Thoracic aorta (tissue), 2 donors: ENCODE measurements at regions not wholly inside any gene's neighbourhood (a gene's known extent, or its start where the extent isn't known, plus 50 kb on each side); places are given as distances from the start of the nearest gene placed in this dataset.
A peak's percentile ranks its signal among the peaks of the same experiment; 100 is the strongest.
"Not testable (repeated sequence)": the region's sequence is repeated elsewhere in the genome, so short reads cannot be mapped to it uniquely, and the experiment has no call there.

ENCODE experiments used
- ATAC-seq: fragments of 150-250 bp; one replicate; pipeline ENCODE4 v1.8.0; 2017; ENCODE audit warnings: low read depth; ENCODE audit not compliant: insufficient number of reproducible peaks, low FRiP score
- DNase-seq: peaks from one replicate; pipeline ENCODE4 v3.0.0-alpha.2; 2020; ENCODE audit warnings: low spot score
- H3K27ac ChIP-seq, 2 donors: fragments of 200-600 bp; sonication (generic); 1 replicate in 1 of 2; 2 replicates in 1 of 2; pipeline ENCODE4 v1.5.1; 2016; ENCODE audit warnings: mild to moderate bottlenecking in 2 of 2, moderate library complexity in 2 of 2
- H3K27me3 ChIP-seq: fragments of 200-600 bp; sonication (generic); replicated peaks from 2 replicates; pipeline ENCODE4 v1.6.0; 2016; ENCODE audit warnings: mild to moderate bottlenecking; ENCODE audit not compliant: insufficient read depth
- H3K36me3 ChIP-seq: fragments of 200-600 bp; sonication (generic); one replicate; pipeline ENCODE4 v1.5.1; 2016
- H3K4me1 ChIP-seq, 2 donors: fragments of 200-600 bp; sonication (generic); 1 replicate in 1 of 2; 2 replicates in 1 of 2; pipeline versions ENCODE4 v1.5.1 to v1.6.0; 2016; ENCODE audit warnings: low read depth in 2 of 2, mild to moderate bottlenecking in 1 of 2; ENCODE audit not compliant: control insufficient read depth in 1 of 2
- H3K4me3 ChIP-seq: fragments of 200-600 bp; sonication (generic); 2 replicates; pipeline ENCODE4 v1.5.1; 2016; ENCODE audit warnings: mild to moderate bottlenecking
- H3K9me3 ChIP-seq: fragments of 200-600 bp; sonication (generic); 2 replicates; pipeline ENCODE4 v1.5.1; 2016
- TF ChIP-seq, protein P1 (sequence below): fragments of 200-600 bp; sonication (generic); IDR thresholded peaks from one replicate; pipeline ENCODE4 v1.5.1; 2019; ENCODE audit warnings: antibody characterized with exemption

DNA sequence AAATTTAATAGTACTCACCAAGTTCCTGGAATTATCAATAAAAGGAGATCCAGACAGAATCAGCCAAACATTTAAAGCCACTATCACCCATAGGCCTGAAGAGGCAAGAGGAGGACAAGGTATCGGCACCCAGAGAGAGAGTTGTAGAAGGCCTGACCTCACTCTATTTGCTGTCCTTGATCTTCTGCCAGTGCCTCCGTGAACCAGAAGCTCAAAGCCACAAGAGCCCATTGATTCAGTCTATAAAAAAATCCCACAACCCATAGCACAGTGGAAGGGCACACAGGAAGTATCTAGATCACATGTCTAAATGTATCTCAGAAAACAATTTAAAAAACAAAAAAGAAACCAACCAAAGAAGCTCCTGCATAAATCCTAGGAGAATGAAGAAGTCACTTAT lies 68.6 kb upstream of the FAM174B start:
- TF ChIP-seq, protein P1, sequence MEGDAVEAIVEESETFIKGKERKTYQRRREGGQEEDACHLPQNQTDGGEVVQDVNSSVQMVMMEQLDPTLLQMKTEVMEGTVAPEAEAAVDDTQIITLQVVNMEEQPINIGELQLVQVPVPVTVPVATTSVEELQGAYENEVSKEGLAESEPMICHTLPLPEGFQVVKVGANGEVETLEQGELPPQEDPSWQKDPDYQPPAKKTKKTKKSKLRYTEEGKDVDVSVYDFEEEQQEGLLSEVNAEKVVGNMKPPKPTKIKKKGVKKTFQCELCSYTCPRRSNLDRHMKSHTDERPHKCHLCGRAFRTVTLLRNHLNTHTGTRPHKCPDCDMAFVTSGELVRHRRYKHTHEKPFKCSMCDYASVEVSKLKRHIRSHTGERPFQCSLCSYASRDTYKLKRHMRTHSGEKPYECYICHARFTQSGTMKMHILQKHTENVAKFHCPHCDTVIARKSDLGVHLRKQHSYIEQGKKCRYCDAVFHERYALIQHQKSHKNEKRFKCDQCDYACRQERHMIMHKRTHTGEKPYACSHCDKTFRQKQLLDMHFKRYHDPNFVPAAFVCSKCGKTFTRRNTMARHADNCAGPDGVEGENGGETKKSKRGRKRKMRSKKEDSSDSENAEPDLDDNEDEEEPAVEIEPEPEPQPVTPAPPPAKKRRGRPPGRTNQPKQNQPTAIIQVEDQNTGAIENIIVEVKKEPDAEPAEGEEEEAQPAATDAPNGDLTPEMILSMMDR = no peak
- DNase-seq (no peak), ATAC-seq (no peak)
- no peak overlapping the region for H3K4me3 ChIP-seq
- no peaks in the 10 kb centered on the region for H3K4me1 ChIP-seq
- no peaks in the 10 kb centered on the region for H3K27me3 ChIP-seq
- H3K27ac ChIP-seq = no peak overlapping the region
- no peaks in the 10 kb centered on the region for H3K9me3 ChIP-seq
- no peaks in the 10 kb centered on the region for H3K36me3 ChIP-seq

DNA sequence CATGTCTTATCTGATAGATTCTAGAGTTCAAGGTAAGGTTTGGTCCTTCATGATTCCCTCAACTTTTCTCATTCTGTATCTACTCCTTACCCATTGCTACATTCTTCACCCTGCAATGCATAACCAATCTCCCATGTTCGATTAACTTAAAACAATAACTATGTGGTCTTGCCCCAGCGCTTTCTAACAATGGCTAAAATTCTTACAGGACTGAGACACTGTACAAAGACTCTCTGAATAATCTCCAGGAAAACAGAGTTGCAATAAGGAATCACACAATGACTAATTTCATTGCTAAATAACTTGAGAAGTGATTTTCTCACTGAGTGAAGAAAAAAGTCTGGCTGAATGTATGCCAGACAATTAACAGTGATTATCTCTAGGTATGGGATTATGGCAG lies 69.6 kb upstream of the FAM174B start:
- TF ChIP-seq, protein P1 = no peak

DNA sequence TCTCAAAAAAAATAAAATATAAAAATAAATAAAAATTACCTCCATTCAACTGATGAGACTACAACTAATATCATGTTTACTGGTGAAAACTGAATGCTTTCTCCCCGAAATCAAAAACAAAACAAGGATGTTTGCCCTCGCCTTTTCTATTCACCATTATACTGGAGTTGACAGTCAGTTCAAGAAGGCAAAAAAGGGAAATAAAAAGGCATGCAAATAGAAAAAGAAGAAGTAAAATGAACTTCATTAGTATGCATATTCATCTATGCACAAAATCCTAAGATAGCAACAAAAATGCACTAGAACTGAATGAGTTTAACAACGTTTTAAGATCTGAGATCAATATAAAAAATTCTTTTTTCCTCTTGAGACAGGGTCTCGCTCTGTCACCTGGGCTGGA lies 72.7 kb upstream of the FAM174B start:
- no peak for ATAC-seq
- no peaks in the 10 kb centered on the region for H3K9me3 ChIP-seq
- no peak for DNase-seq
- H3K27me3 ChIP-seq = no peaks in the 10 kb centered on the region
- no peak overlapping the region for H3K27ac ChIP-seq
- no peaks in the 10 kb centered on the region for H3K36me3 ChIP-seq
- H3K4me3 ChIP-seq = no peak overlapping the region
- H3K4me1 ChIP-seq = no peaks in the 10 kb centered on the region
- TF ChIP-seq, protein P1 = no peak

More for the DNA sequence above, 69.6 kb upstream of the FAM174B start:
- no peaks in the 10 kb centered on the region for H3K4me1 ChIP-seq
- DNase-seq (no peak), ATAC-seq (no peak)
- H3K36me3 ChIP-seq = no peaks in the 10 kb centered on the region
- H3K27ac ChIP-seq = no peak overlapping the region
- no peak overlapping the region for H3K4me3 ChIP-seq
- no peaks in the 10 kb centered on the region for H3K27me3 ChIP-seq
- H3K9me3 ChIP-seq = no peaks in the 10 kb centered on the region

DNA sequence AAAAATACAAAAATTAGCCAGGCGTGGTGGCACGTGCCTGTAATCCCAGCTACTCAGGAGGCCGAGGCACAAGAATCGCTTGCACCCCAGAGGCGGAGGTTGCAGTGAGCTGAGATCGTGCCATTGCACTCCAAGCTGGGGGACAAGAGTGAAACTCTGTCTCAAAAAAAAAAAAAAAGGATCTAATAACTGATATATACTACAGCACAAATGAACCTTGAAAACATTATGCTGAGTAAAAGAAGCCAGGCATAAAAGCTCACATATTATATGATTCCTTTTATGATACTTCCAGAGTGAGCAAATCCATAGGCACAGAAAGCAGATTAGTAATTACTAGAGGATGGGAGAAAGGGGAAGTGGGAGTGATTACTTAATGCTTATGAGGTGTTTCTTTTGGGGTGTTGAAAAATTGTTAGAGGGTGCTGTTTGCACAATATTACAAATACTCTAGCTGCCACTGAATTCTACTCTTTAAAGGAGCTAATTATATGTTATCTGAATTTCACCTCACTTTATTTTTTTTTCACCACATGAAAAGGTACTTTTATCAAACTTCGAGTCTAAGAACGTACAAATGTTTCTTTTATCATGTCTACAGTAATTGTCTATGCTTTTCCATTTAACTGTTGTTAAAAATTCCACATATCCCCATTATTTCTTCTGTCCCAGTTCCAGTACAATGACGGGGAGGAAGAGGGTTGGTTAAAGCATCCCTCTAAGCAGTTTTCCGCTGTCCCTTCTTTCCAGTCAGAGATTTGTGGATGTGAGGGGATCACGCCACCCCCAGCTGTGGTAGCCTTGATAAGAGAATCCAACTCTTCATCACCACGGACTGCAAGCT lies 77.7 kb upstream of the FAM174B start:
- Histone ChIP-seq H3K9me3 (no peaks in the 10 kb centered on the region), H3K27me3 (no peaks in the 10 kb centered on the region), H3K4me1 (peaks cover 0 to 5% of the 10 kb centered on the region in 2 donors), H3K36me3 (no peaks in the 10 kb centered on the region), H3K27ac (peak overlapping the region in 1 of 2 donors; percentile 16), H3K4me3 (peak overlapping the region; percentile 68)
- TF ChIP-seq, protein P1 = no peak
- ATAC-seq (no peak), DNase-seq (no peak)

DNA sequence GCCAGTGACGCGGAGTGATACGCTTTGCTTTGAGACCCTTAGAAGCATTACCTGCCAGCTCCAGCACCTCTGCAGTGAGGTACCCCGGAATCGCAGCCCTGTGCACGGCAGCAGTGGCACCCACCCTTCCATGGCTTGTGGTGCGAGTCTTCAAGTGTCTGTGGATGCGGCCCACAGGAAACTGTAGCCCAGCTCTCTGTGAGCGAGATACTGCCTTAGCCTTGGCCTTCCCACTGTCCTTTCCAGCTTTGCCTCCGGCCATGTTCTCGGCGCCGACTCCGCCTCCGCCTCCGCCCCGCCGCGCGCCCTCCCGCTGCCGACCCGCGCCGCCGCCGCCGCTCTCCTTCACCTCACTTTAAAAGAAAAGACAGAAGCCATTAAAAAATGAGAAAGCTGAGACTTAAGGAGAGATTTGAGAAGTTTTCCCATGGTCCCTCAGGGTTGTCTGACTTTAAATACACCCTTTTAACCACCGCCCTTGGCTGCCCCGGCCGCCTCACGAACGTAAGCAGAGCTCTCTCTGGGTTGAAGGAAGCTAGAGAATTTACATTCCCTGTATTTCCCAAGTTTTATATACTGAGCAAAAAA lies 78.5 kb upstream of the FAM174B start:
- ATAC-seq (no peak), DNase-seq (no peak)

DNA sequence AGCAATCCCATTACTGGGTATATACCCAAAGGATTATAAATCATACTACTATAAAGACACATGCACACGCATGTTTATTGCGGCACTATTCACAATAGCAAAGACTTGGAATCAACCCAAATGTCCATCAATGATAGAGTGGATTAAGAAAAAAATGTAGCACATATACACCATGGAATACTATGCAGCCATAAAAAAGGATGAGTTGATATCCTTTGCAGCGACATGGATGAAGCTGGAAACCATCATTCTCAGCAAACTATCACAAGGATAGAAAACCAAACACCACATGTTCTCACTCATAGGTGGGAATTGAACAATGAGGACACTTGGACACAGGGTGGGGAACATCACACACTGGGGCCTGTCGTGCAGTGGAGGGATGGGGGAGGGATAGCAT lies 83.7 kb upstream of the FAM174B start:
- H3K4me3 ChIP-seq, H3K27ac ChIP-seq, H3K27me3 ChIP-seq, ATAC-seq, H3K4me1 ChIP-seq, DNase-seq, H3K36me3 ChIP-seq, H3K9me3 ChIP-seq: not testable (repeated sequence)

More for the DNA sequence above, 78.5 kb upstream of the FAM174B start:
- Histone ChIP-seq H3K9me3 (no peaks in the 10 kb centered on the region), H3K36me3 (no peaks in the 10 kb centered on the region), H3K27ac (peak overlapping the region; percentile 16 to 57), H3K4me1 (peaks cover 0 to 5% of the 10 kb centered on the region in 2 donors), H3K4me3 (peak overlapping the region; percentile 68), H3K27me3 (no peaks in the 10 kb centered on the region)
- TF ChIP-seq, protein P1 = no peak
